ENCODE measurements at regions not wholly inside any gene's neighbourhood (a gene's known extent, or its start where the extent isn't known, plus 50 kb on each side); places are given as distances from the start of the nearest gene placed in this dataset.
A peak's percentile ranks its signal among the peaks of the same experiment; 100 is the strongest.

DNA sequence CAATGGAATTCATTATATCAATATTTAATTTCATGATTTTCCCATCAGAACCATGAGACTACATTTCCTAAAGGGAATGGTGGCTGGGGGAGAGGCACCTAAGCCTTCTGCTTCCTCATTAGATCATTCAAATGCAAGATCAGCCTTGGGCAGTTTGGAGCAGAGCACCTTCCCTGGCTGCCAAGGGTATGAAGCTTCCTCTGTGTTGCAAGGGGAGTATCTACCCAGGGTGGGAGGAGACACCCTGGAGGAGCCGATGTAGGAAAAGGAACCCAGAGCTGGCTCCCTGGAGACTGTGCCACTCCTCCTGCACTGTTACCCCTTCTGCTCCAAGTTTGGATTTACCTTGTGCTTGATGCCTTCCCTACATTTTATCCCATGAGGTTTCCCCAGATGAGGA lies 299.7 kb upstream of the PRDM1 start:
- no peak for DNase-seq

DNA sequence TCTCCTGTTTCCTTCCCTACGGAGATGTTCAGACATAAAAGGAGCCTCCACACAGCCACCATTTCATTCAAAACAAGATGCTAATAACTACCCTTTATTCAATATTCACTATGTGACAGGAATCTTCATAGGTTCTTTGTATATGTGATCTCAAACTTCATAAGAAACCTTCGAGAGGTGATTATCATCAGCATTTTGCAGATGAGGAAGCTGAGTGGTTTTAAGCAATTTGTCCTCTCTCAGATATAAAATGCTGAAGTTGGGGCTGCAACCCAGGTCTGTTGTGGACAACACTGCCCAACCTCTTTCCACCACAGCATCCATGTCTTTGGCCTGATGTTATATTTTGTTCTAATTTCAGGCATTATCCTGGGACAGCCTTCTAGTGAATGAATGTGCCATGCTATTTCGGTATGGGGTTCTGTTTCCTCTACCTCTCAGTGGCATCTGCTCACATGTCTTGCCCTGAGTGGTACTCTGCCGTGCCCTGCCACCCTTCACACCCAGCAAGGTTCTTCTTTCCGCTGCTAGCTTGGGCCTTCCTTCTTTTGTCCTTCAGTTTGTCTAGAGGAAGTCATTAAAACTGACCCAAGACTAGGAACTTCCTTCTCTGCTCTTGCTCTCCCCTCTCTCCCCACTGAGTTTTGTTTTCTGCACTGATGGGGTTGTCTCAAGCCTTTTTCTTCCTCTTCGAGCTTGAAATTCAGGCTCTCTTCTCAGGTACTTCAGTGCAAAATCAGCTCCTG lies 300.9 kb upstream of the PRDM1 start:
- no peak for DNase-seq

DNA sequence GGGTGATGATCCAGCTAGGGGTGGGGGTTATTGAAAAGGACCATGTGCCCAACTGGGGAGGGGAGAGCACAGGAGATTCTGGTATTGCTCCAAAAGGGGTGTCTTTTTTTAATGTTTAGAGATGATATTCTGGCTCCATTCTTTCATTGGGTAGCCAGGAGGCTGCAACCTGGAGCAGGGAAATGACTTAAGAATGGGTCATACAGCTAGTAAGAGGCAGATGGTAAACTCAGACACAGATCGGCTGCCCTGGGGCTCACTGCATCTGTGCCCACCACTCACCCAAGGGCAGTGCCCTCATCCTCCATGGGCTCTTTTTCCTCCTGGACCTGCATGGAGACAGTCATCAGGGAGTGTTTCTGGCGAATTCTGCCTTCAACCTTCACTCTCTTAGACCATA lies 302.0 kb upstream of the PRDM1 start:
- DNase-seq, result no peak

DNA sequence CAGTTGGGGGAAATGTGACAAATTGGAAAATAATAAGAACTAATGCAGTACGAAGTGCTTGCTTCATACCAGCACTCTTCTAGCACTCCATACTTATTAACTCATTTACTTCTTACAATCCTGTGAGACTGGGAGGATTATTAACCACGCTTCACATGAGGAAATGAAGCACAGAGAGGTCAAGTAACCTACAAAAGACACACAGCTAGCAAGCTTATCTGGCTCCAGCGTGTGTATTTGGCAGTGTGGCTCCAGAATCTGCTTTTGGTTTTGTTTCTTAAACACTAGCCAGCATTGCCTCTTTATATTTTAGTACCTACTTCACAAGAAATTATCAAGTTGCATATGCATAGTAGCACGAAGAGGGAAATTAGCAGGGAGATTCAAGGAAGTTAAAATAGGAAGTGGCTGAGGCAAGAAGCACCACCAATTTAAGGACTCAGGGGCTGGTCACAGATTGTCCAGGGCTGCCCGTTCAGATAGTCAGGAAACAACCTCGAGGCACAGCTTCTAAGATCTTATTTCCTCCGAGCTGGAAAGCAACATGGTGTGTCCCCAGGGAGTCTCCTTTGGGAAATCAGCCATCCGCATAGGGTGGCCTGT lies 302.7 kb upstream of the PRDM1 start:
- DNase-seq, result no peak

DNA sequence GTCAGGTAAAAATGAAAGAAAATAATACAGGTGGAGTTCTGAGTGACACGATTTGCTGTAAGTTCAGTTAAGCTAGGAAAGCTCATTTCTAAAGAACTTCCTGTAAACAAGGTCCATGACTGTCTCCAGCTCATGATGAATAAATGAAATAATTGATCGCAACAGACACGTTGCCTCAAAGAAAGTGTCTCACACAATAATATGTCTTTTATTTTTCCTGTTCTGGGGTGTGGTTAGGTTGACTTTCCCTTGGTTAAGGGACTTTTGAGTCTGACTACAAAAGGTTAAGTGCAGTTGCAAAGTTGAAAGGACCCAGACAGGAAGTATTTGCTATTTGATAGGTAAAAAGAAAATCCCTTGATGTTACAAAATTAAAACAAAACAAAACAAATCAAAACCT lies 304.2 kb upstream of the PRDM1 start:
- DNase-seq, result no peak

DNA sequence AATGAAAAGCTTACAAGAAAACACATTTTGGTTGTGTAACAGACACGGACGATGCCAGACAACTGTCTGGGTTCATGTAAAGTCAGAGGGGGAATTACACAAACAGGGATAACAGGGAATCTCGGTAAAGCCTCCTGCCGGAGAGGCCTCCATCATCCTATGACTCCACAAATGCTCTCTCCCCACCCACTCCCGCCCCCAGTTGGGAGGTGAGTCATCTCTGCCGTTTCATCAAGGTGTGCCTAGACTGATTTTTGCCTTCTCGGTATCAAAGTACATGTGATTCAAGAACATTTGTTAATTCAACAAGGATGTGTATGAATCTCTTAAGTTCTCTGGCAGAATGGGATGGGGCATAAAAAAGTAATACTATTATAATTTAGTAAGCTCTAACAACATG lies 304.9 kb upstream of the PRDM1 start:
- peak; percentile 55 for DNase-seq

DNA sequence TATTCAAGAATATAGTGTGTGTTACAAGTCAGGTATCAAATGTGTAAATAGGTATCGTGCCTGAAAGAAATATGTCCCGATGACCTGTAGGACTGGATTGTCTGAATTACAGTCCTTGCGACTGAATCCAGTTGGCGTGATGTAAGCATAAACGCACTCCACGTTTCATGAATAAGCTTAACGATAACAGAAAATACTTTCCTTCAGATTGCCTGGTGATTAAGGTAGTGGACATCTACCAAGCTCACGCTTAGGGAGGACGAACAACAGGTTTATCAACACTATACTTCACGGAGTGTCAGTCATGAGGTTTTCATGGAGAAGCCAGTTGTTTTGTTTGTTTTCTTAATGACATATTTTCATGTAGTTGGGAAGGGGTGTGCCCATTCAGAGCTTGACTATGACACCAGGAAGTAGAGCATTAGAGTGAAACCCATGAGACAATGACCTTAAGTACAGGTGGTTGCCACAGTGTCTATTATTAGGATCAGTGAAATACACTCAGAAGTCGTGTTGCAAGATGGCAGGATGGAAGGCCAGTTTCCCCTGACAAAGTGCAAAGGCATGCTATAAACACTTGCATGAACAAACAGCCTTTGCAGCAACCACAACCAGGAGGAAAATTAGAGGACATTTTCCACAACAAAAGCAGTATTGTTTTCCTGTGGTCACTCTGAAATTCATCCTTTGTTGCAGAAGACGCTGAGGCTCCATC lies 305.8 kb upstream of the PRDM1 start:
- no peak for DNase-seq

DNA sequence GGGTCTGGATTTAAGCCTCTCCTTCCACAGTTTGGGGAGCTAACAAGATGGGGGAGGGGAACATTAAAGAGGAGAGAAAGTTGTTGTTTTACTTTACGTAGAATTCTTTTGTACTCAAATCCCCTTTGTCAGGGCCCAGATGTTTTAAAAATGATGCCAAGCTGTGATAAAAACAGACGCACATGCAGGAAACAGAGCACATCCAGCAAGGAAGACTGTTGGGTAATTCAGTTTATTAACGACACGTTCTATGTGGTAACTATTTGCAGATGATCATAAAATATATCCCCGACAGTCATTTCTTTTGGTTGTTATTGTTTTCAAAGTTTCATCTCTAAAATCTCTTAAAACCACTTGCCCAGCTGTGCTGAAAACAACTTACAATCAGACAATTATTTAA lies 307.0 kb upstream of the PRDM1 start:
- DNase-seq, result no peak

DNA sequence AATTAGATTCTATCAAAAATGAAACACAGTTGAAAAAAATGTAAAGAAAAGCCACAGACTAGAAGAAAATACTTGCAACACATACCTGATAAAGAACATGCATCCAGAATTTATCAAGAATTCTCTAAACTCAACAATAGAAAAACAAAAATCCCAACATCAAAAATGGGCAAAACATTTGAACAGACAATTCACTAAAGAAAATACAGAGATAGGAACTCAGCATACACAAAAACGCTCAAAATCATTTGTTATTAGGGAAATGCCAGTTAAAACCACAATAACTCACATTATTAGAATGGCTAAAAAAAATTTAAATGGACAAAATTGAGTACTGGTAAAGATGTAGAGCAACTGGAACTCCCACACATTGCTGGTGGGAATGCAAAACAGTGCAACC lies 311.0 kb upstream of the PRDM1 start:
- no peak for DNase-seq

DNA sequence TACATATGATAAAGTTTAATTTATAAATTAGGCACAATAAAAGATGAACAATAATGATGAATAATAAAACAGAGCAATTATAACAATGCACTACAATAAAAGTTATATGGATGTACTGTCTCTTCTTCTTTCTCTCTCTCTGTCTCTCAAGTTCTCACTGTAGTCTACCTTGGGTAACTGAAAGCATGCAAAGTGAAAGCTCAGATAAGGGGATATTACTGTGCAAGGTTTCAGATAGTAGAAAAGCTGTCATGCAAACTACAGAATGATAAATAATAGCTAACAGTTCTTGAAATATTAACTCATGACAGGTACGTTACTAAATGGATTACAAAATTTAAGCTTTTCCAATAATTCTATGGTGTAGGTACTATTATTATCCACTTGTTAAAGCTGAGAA lies 311.9 kb upstream of the PRDM1 start:
- no peak for DNase-seq

DNA sequence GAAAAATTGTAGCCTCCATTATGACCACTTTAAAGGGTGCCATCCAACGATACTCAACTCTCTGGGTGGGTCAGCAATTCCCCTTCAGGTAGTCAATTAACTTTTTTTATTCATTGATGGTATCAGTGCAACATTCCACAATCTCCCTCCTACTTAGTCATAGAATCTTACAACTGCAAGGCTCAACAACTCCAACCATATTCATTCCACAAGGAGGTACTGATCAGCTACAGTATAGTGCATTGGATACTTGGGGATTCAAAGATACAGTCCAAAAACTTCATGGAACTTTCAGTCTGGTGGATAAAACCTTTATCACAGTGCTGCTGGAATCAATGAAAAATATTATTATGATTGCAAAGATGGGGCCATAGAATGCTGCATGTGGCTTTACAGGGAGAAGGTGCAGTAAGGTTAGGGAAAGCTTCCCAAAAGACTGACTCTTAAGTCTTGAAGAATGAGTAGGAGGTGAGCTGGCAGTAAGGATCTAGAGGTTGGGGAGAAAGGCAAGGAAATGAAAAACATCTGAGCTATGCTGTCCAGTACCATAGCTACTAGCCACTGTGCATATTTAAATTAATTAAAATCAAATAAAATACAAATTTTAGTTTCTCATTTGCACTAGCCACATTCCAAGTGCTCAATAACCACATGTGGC lies 314.7 kb upstream of the PRDM1 start:
- no peak for DNase-seq

DNA sequence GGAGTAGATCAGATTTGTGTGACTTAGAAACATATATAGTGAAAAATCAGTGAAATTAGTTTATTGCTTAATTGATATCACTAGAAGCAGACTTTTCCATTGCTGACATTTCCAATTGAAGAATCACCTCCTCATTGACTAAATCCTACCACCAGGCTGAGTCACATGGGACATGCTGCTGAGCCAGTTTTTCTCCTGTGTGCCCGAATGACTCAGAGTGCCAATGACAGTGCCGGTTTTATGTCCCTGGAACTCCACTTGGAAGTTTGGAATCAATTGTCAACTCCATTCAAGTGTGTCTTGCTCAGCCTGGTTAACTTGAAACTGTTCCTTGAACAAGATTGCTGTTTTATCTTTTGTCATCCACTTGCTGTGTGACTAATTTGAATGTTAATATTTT lies 316.1 kb upstream of the PRDM1 start:
- DNase-seq, result no peak

DNA sequence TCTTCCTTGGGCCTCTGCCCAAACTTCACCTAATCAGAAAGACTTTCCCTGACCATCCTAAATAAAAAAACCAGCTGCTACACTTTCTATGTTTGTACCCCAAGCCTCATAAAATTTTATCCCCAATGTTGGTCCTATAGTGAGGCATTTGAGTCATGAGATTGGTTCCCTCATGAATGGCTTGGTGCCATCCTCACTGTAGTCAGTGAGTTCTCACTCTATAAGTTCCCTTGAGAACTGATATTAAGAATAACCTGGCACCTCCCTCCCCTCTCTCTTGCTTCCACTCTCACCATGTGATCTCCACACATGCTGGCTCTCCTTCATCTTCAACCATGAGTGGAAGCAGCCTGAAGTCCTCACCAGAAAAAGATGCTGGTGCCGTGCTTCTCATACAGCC lies 316.9 kb upstream of the PRDM1 start:
- DNase-seq, result no peak

DNA sequence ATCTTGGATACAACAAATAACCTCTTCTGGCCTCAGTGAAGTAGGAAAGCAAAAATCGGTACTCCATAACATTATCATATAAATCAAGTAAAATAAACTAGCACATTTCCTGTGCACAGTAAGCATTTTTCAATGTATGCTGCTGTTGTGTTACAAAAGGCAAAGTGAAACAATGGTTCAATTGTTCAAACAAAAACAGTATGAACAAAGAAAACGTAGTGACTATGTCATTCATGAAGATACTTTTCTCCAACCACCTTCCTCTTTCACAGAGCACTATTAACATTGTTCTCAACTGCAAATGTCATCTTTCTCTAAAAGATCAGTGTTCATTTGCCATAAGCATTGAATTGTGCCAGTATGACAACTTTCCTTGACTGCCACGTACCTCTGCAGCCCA lies 318.6 kb upstream of the PRDM1 start:
- no peak for DNase-seq

DNA sequence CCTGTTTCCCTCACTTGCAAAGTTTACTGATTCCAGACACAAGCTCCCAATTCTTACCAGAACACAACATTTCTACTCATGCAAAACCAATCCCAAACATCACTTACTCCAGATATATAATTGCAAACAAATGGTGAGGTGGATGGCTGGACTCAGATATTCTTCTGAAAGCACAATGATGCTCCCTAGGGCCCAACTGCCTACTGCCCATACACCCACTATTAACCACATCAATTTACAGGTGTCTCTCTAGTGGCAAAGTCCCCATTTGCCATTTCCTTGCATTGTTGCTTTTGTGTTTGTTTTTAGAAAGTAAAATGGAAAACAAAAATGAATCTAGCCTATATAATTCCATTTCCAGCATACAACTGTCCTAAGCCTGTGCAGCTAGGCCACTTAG lies 320.9 kb upstream of the PRDM1 start:
- DNase-seq, result no peak

DNA sequence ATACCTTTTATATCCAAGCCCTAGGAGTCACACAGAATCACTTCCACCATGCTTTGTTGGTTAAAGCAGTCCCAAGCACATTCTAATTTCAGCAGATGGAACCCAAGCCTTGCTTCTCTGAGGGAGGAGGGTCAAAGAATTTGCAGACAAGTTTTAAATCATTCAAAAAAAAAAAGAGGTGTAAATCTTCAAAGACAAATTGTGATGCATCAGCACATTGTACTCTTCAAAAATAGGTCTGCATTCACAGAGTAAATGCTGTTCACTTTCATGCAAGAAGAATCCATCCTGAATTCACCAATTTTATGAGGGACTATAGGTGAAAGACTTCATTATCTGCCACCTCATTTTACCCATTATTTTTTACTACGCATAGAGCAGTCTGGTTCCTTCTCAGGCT lies 321.8 kb upstream of the PRDM1 start:
- no peak for DNase-seq

DNA sequence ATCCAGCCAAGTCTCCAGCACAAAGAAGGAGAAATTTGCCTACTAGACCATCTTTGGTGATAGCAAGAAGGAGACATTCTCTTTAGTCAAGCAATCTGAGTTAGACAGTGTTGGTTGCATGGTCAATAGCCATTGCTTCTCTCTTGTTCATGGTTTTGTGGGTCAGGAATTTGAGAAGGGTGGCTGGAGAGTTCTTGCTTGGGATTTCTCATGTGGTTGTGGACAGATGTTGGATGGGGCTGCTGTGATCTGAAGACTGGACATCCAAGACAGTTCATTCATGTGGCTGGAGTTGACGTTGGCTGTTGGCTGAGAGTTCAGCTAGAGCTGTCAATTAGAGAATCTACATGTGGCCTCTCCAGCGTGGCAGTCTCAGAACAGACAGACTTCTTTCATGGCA lies 322.3 kb upstream of the PRDM1 start:
- DNase-seq, result no peak

DNA sequence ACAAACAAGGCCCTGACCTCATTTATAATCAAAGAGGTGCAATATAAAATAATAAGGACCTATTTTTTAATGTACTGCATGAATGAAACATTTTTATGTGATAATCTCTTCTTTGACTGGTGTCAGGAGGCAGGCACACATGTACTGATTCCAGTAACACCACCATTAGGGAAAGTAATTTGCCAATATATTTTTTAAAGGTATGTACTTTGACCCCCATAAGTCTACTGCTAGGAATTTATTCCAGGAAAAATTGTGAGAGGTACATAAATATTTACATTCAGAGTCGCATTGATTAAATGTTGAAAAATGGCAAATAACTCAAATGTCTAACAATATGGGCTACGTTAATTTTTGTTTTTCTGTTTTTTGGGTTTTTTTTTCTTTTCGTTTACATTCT lies 325.4 kb upstream of the PRDM1 start:
- DNase-seq, result no peak

DNA sequence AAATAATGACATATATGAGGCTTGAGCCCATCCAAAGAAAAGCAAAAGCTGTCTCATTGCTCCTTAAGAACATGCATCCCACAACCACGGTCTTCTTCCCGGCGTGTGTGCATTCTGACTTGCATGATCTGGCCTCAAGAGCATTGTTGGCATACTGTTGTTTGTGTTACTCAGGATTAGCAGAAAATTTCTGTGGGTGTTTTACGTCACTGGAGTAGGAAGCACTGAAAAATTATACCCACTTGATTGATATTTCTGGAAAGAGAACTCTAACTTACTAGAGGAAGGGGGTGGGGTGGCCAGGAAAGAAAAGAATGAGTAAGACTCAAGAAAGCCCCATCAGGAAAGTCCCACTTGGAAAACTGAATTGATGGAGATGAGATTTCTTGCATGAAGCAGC lies 326.2 kb upstream of the PRDM1 start:
- no peak for DNase-seq

DNA sequence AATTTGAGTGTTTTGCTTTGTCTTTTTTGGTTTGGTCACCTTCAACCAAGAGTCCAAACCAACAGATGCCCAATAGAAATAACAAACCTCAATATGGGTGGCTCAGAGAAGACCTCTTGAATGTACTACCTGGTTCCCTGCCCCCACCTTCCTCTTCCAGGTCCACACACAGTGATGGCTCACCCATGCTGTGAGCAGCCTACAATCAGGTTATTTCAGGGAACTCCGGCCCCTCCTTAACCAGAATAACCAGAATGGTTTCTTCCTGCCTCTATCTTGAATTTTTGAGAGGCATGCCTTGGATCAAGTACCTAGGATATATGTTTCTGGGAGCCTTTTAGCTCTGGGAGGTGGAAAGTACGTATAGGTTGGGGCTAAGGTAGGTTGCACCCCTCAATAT lies 327.1 kb upstream of the PRDM1 start:
- DNase-seq, result no peak

DNA sequence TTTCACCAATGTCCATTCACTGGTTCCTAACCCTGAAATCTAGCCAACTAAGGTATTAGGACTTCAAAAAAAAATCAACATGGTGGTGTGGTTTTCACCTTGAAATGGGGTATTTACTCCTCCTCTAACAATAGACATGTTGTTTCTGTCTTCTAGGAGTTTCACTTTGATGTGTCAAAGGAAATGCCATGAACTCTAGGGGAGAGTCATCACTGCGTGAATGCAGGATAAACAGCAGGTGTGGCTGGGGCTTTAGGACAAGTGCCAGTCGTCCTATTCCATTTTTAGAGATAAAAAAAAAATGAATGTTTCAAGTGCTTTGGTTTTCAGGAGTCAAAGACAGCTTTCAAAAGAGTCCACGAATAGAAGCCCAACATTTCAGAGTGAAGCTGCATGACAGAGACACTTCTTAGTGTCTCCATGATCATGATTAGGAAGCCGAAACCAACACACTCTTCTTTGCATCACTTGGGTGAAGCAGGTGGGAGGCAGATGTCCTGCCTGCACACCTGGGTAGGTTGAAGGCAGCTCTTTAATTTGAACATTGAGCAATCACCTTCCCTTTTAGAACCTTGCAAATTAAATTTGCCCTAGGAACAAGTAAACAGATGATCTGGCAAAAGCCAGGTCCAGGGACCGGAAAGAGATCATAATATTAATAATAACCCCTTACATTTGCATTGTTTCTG lies 328.5 kb upstream of the PRDM1 start:
- DNase-seq, result no peak

DNA sequence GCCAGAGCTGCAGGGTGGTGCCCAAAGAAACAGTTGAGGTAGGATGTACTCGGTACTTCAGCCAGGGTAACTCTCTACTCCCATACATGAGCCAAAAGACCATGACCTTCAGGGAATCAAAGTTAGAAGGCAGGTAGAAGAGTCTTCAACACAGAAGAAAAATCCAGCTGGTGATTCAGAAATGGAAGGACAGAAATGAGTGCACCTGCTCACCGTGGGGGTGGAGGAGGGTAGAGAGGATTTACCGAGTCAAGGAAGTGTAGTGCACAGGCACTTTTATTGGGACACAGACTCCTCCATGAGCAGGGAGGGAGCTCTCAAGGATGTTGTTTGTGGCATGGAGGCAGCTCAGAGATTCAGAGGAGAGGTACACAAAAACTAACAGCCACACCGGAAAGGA lies 330.3 kb upstream of the PRDM1 start:
- no peak for DNase-seq

DNA sequence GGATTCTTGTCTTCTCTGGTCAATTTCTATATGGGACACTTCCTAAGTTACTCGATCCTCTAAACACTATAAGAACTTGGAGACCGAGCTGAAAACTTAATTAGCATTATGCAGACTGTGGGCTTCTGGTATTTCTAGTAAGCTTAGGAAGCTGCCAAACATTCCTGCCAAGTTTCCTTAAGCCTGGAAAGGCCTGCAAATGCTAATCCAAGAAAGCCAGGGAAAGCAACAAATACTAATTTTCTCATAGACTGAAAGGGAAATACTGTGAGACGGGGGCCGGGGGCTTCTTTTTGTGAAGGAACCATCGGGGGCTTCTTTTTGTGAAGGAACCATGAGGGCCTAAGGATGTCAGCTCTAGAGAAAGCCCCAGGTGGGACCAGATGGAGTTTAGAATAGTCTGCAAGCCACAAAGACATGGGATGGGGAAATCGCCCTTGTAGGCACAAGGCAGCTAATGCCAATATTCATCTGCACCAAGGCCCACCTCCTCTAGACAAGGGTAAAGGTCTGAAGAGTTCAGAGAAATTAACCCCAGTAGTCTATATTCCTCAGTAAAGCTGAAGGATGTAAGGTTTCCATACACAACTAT lies 332.4 kb upstream of the PRDM1 start:
- no peak for DNase-seq

Data from activated CD8-positive, alpha-beta memory T cell treated with anti-CD3 and anti-CD28 coated beads, Interleukin-2, amount 50 U/mL, for 4 hours (primary cell).